ENCODE measurements at regions not wholly inside any gene's neighbourhood (a gene's known extent, or its start where the extent isn't known, plus 50 kb on each side); places are given as distances from the start of the nearest gene placed in this dataset.
"Not testable (repeated sequence)": the region's sequence is repeated elsewhere in the genome, so short reads cannot be mapped to it uniquely, and the experiment has no call there.

DNA sequence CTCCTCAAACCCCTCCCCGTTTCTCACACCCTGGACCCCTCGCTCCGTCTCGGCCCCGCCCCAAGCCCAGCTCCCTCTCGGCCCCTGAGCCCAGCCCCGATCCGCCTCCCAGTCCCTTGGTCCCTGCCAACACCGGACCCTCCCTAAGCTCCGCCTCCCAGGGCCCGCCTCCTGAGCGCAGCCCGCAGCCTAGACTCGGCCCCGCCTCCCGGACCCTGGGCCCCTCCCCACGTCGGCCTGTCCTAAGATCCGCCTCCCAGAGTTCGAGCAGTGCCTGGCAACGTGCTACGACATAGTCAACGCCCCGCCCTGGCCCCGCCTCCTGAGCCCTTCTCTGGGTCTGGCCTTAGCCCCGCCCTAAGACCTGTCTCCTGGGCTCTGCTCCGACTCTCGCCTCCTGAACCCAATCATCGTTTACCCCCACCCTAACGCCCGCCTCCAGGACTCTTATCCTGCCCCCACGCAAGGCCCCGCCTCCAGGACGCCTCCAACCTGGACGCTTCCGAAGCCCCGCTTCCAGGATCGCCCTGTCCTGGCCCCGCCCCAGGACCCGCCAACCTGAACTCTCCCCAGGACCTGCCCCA, 53.1 kb upstream of the ROPN1B start:
- TF ChIP-seq EZH2 (IDR thresholded peaks at IDR 0.05; ENCODE audit: insufficient read depth, low read length), result not testable (repeated sequence)
- TF ChIP-seq, protein P1, sequence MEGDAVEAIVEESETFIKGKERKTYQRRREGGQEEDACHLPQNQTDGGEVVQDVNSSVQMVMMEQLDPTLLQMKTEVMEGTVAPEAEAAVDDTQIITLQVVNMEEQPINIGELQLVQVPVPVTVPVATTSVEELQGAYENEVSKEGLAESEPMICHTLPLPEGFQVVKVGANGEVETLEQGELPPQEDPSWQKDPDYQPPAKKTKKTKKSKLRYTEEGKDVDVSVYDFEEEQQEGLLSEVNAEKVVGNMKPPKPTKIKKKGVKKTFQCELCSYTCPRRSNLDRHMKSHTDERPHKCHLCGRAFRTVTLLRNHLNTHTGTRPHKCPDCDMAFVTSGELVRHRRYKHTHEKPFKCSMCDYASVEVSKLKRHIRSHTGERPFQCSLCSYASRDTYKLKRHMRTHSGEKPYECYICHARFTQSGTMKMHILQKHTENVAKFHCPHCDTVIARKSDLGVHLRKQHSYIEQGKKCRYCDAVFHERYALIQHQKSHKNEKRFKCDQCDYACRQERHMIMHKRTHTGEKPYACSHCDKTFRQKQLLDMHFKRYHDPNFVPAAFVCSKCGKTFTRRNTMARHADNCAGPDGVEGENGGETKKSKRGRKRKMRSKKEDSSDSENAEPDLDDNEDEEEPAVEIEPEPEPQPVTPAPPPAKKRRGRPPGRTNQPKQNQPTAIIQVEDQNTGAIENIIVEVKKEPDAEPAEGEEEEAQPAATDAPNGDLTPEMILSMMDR (IDR thresholded peaks at IDR 0.05; ENCODE audit: insufficient read depth, low read depth, low read length), result not testable (repeated sequence)

All from astrocyte (in vitro differentiated cells and primary cell).